ENCODE measurements at regions not wholly inside any gene's neighbourhood (a gene's known extent, or its start where the extent isn't known, plus 50 kb on each side); places are given as distances from the start of the nearest gene placed in this dataset.

DNA sequence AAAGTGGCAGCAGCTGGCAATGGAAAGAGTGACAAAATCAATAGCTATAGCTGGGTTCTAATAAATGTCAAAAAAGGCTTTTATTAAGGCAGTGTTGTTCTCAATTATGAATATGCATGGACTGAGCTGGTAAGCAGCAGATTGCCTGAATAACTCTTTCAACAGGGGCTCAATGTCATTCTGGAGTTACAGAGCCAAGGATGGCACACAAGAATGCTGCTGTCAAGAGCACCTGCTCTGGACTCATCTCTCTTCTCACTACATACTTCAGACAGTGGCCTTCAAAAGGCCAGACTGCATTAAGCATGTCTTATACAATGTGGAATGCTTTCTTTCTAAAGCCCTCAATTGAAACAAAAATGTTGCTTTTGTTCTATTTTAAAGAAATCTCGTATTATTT is 351.4 kb downstream of the KLHL13 start:
- TF ChIP-seq, protein P1, sequence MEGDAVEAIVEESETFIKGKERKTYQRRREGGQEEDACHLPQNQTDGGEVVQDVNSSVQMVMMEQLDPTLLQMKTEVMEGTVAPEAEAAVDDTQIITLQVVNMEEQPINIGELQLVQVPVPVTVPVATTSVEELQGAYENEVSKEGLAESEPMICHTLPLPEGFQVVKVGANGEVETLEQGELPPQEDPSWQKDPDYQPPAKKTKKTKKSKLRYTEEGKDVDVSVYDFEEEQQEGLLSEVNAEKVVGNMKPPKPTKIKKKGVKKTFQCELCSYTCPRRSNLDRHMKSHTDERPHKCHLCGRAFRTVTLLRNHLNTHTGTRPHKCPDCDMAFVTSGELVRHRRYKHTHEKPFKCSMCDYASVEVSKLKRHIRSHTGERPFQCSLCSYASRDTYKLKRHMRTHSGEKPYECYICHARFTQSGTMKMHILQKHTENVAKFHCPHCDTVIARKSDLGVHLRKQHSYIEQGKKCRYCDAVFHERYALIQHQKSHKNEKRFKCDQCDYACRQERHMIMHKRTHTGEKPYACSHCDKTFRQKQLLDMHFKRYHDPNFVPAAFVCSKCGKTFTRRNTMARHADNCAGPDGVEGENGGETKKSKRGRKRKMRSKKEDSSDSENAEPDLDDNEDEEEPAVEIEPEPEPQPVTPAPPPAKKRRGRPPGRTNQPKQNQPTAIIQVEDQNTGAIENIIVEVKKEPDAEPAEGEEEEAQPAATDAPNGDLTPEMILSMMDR (IDR thresholded peaks at IDR 0.05): no peak
- no peak for TF ChIP-seq POLR2A (IDR thresholded peaks at IDR 0.05; ENCODE audit: low read depth)
- TF ChIP-seq POLR2AphosphoS5 (IDR thresholded peaks at IDR 0.05): no peak
- no peak for TF ChIP-seq EP300 (IDR thresholded peaks at IDR 0.05)

Data from esophagus muscularis mucosa (tissue), 4 donors.